K562 (cell line): ENCODE measurements at regions not wholly inside any gene's neighbourhood (a gene's known extent, or its start where the extent isn't known, plus 50 kb on each side); places are given as distances from the start of the nearest gene placed in this dataset.

Experiments used
- ATAC-seq: fragments of 200-7000 bp; cut with Tn5 transposase; 3 replicates; pipeline ENCODE4 v1.9.1; 2020; ENCODE audit warnings: moderate library complexity
- BruUV-seq: library from RNA; stranded (reverse); fragments of 400-500 nt; replicated peaks from 2 replicates; lab custom pipeline; 2021; lab: Mats Ljungman, UMichigan
- CTCF ChIA-PET: fragments of 300-600 bp; formaldehyde crosslinking; extraction: SDS; loops from one replicate; lab custom pipeline; 2021; ENCODE audit warnings: low intra/inter-chr PET ratio; lab: Yijun Ruan, JAX
- POLR2A ChIA-PET: fragments of 300-600, 350-650 bp; sonication (Branson Sonifier 250); formaldehyde crosslinking; extraction: SDS; loops from one replicate; lab custom pipeline; 2021; ENCODE audit warnings: antibody characterized with exemption, inconsistent platforms; lab: Yijun Ruan, JAX
- DNase-seq, 4 experiments: peaks; one replicate each; pipeline versions ENCODE4 v3.0.0 to v3.0.0-alpha.2; 2011 to 2018; ENCODE audit warnings: low spot score in 3 of 4, mixed read lengths in 3 of 4; ENCODE audit errors: extremely low read depth in 1 of 4
- FAIRE-seq: peaks from 2 replicates; lab custom pipeline; 2011; peaks lifted over from hg19 to GRCh38; lab: Jason Lieb, UNC
- H2AFZ ChIP-seq: 2 replicates; pipeline ENCODE4 v1.6.0; 2011; ENCODE audit warnings: low read depth, low read length, control low read depth, inconsistent platforms
- H3K27ac ChIP-seq: fragments of 200-600 bp; 3 replicates; pipeline ENCODE4 v1.8.0; 2011; ENCODE audit warnings: low read depth, mild to moderate bottlenecking, control low read depth, inconsistent platforms, low read length, moderate library complexity, mixed read lengths; ENCODE audit errors: extremely low read depth
- H3K27me3 ChIP-seq, 2 experiments: fragments of 300-600 bp in 1 of 2; 2 replicates in 1 of 2; 3 replicates in 1 of 2; pipeline versions ENCODE4 v1.6.0 to v1.8.0; 2011; ENCODE audit warnings: inconsistent platforms in 2 of 2, low read length in 2 of 2, mild to moderate bottlenecking in 1 of 2, mixed read lengths in 1 of 2, moderate library complexity in 1 of 2; ENCODE audit not compliant: control insufficient read depth in 2 of 2, insufficient read depth in 2 of 2
- H3K36me3 ChIP-seq: fragments of 300-600 bp; 3 replicates; pipeline ENCODE4 v1.8.0; 2011; ENCODE audit warnings: mild to moderate bottlenecking, low read length, inconsistent platforms; ENCODE audit not compliant: control insufficient read depth, insufficient read depth
- H3K4me1 ChIP-seq, 2 experiments: fragments of 200-600 bp in 1 of 2; replicated peaks in 1 of 2; 2 replicates in 1 of 2; 3 replicates in 1 of 2; pipeline versions ENCODE4 v1.5.1 to v1.8.0; 2011; ENCODE audit warnings: inconsistent platforms in 2 of 2, low read length in 2 of 2, mild to moderate bottlenecking in 1 of 2, mixed read lengths in 1 of 2, moderate library complexity in 1 of 2; ENCODE audit not compliant: control insufficient read depth in 2 of 2, insufficient read depth in 2 of 2
- H3K4me2 ChIP-seq: 2 replicates; pipeline ENCODE4 v1.6.1; 2011; ENCODE audit warnings: low read length, control low read depth, inconsistent platforms, mixed read lengths; ENCODE audit not compliant: insufficient read depth
- H3K4me3 ChIP-seq: fragments of 200-600 bp; sonication (generic), shearing (Covaris generic); 2 replicates; pipeline ENCODE4 v1.5.1; 2016; ENCODE audit warnings: control low read depth, inconsistent platforms
- H3K79me2 ChIP-seq: fragments of 200-600 bp; 3 replicates; pipeline ENCODE4 v1.8.0; 2011; ENCODE audit warnings: low read length, inconsistent platforms; ENCODE audit not compliant: control insufficient read depth, insufficient read depth
- H3K9ac ChIP-seq, 2 experiments: 2 replicates each; pipeline versions ENCODE4 v1.6.0 to v1.6.1; 2011; ENCODE audit warnings: low read depth in 2 of 2, low read length in 2 of 2, control low read depth in 1 of 2, inconsistent platforms in 1 of 2, mild to moderate bottlenecking in 1 of 2, mixed read lengths in 1 of 2; ENCODE audit not compliant: insufficient read depth in 1 of 2
- H3K9me1 ChIP-seq: one replicate; pipeline ENCODE4 v1.6.0; 2011; ENCODE audit warnings: inconsistent platforms, mild to moderate bottlenecking, low read length, moderate library complexity; ENCODE audit not compliant: control insufficient read depth, insufficient read depth
- H3K9me3 ChIP-seq: replicated peaks from 2 replicates; pipeline ENCODE4 v1.5.1; 2011; ENCODE audit warnings: low read depth, low read length, inconsistent platforms; ENCODE audit not compliant: control insufficient read depth, insufficient read depth
- H4K20me1 ChIP-seq: replicated peaks from 2 replicates; pipeline ENCODE4 v1.6.1; 2011; ENCODE audit warnings: low read length, inconsistent platforms, mixed read lengths; ENCODE audit not compliant: control insufficient read depth, insufficient read depth
- CTCF ChIP-seq, 3 experiments: IDR thresholded peaks in 2 of 3; conservative IDR thresholded peaks in 1 of 3; 2 replicates each; pipeline ENCODE4 v1.5.1; 2011 to 2012; ENCODE audit warnings: low read length in 3 of 3, mild to moderate bottlenecking in 3 of 3, control low read depth in 2 of 3, improper control_type of control experiment in 1 of 3, inconsistent platforms in 1 of 3, low read depth in 1 of 3, mixed read lengths in 1 of 3, moderate library complexity in 1 of 3; ENCODE audit not compliant: insufficient read depth in 2 of 3
- FOXA3 ChIP-seq, 2 experiments: fragments of 450-650 bp in 1 of 2; sonication (generic) in 1 of 2; formaldehyde crosslinking; IDR thresholded peaks in 1 of 2; conservative IDR thresholded peaks in 1 of 2; 2 replicates each; pipeline versions ENCODE4 v1.4.0 to v1.8.0; 2020 to 2022; ENCODE audit warnings: mild to moderate bottlenecking in 2 of 2, missing genetic modification reagents in 1 of 2
- GABPA ChIP-seq: fragments of 200-800 bp; sonication (Bioruptor generic); conservative IDR thresholded peaks from 2 replicates; pipeline ENCODE4 v1.6.1; 2016; ENCODE audit warnings: low read depth, missing genetic modification characterization, missing compliant biosample characterization
- GABPB1 ChIP-seq: sonication (generic); formaldehyde crosslinking; IDR thresholded peaks from 2 replicates; pipeline ENCODE4 v1.8.0; 2022; ENCODE audit warnings: mild to moderate bottlenecking, missing genetic modification reagents
- L3MBTL2 ChIP-seq: fragments of 450-650 bp; IDR thresholded peaks from 2 replicates; pipeline ENCODE4 v1.6.1; 2016; ENCODE audit warnings: mild to moderate bottlenecking, moderate library complexity
- NR3C1 ChIP-seq: sonication (generic); formaldehyde crosslinking; IDR thresholded peaks from 2 replicates; pipeline ENCODE4 v1.8.1; 2022; ENCODE audit warnings: missing genetic modification reagents
- NR4A1 ChIP-seq, 2 experiments: fragments of 250-450 bp in 1 of 2; fragments of 450-650 bp in 1 of 2; sonication (Bioruptor Pico) in 1 of 2; IDR thresholded peaks; 2 replicates each; pipeline versions ENCODE4 v1.4.0 to v1.6.1; 2016 to 2020; ENCODE audit warnings: mild to moderate bottlenecking in 2 of 2, missing compliant biosample characterization in 1 of 2, missing genetic modification characterization in 1 of 2, moderate library complexity in 1 of 2
- RFX1 ChIP-seq: fragments of 450-650 bp; IDR thresholded peaks from 2 replicates; pipeline ENCODE4 v1.6.1; 2016; ENCODE audit warnings: mild to moderate bottlenecking, moderate library complexity
- SAFB ChIP-seq: fragments of 200-400 bp; formaldehyde crosslinking; IDR thresholded peaks from 2 replicates; pipeline ENCODE4 v1.6.1; 2017; ENCODE audit warnings: low read depth, low read length, borderline replicate concordance
- TOE1 ChIP-seq, 2 experiments: fragments of 450-650 bp in 1 of 2; sonication (generic) in 1 of 2; formaldehyde crosslinking in 1 of 2; IDR thresholded peaks; 2 replicates each; pipeline versions ENCODE4 v1.7.1 to v1.8.0; 2016 to 2022; ENCODE audit warnings: borderline replicate concordance in 2 of 2, mild to moderate bottlenecking in 2 of 2, antibody characterized with exemption in 1 of 2, inconsistent platforms in 1 of 2, low read depth in 1 of 2, missing genetic modification reagents in 1 of 2, moderate library complexity in 1 of 2
- ZNF57 ChIP-seq: fragments of 450-650 bp; formaldehyde crosslinking; IDR thresholded peaks from 2 replicates; pipeline ENCODE4 v1.4.0; 2020; ENCODE audit warnings: mild to moderate bottlenecking, moderate library complexity
- ZSCAN29 ChIP-seq: fragments of 450-650 bp; IDR thresholded peaks from 2 replicates; pipeline ENCODE4 v1.6.1; 2017
- WGBS: fragments of 100-300 bp; shearing (Covaris generic); methylation state at CpG from one replicate; pipeline ENCODE4 v1.1.6; 2016; ENCODE audit warnings: low coverage, mixed read lengths; ENCODE audit not compliant: insufficient coverage; ENCODE audit errors: missing lambda C conversion rate; 5-methylcytosine and 5-hydroxymethylcytosine counted together
- in situ Hi-C: fragments of 300-500 bp; cut with MboI; formaldehyde crosslinking; loops from 4 replicates; pipeline ENCODE4 v1.15.0; 2018; ENCODE audit warnings: inconsistent platforms, mixed read lengths
- intact Hi-C: fragments of 100-400 bp; cut with micrococcal nuclease; formaldehyde crosslinking; loops from 2 replicates; pipeline ENCODE4 v1.14.2; 2022
- TF ChIP-seq, protein P1 (sequence below): IDR thresholded peaks from 2 replicates; pipeline ENCODE4 v1.6.1; 2011; ENCODE audit warnings: borderline replicate concordance, low read depth, mild to moderate bottlenecking, moderate library complexity, low read length; ENCODE audit not compliant: insufficient read depth, poor library complexity, severe bottlenecking
- TF ChIP-seq, protein P2 (sequence below): fragments of 450-650 bp; IDR thresholded peaks from 2 replicates; pipeline ENCODE4 v1.6.1; 2016; ENCODE audit warnings: missing biosample characterization, missing genetic modification characterization

GRCh38 chr3:45321607-45322391 lies 66.6 kb upstream of the LARS2 start:
- FAIRE-seq (no peak), ATAC-seq (peak; percentile 78), DNase-seq (no peak)
- Histone ChIP-seq H3K27ac (no peak overlapping the region), H3K79me2 (no peaks in the 10 kb centered on the region), H3K9me3 (no peaks in the 10 kb centered on the region), H3K4me3 (no peak overlapping the region), H4K20me1 (no peaks in the 10 kb centered on the region), H3K27me3 (peaks cover 34 to 47% of the 10 kb centered on the region in 2 experiments), H3K9ac (no peak overlapping the region), H3K4me2 (no peak overlapping the region), H3K36me3 (no peaks in the 10 kb centered on the region), H2AFZ (no peak overlapping the region), H3K4me1 (no peaks in the 10 kb centered on the region), H3K9me1 (no peaks in the 10 kb centered on the region)
- ChIA-PET CTCF (no interaction called here), POLR2A (interaction anchor here (1.0 to 1.2 kb wide), 3 partner anchors 9 to 65 kb away, joined by 3 to 5 read pairs (median 3); no protein-coding TSS in a partner anchor)
- BruUV-seq = no TSS peak
- in situ Hi-C loops (no loop called here), intact Hi-C loops (no loop called here)
- WGBS = 9% methylated on average over 11 of the region's 11 CpGs
- TF ChIP-seq CTCF (IDR thresholded peaks at IDR 0.05 in 2 of 3, conservative IDR thresholded peaks at IDR 0.05 in 1 of 3; ENCODE audit: insufficient read depth in 2 of 3, low read depth in 1 of 3, low read length in 3 of 3) (peak; percentile 22 to 36 (median 34); a peak in 3 of 6 replicates), GABPB1 (CRISPR knock-in tag) (no peak), SAFB (no peak), GABPA (tag) (no peak), ZNF57 (CRISPR knock-in tag) (no peak), NR4A1 (CRISPR knock-in tag; IDR thresholded peaks at IDR 0.05) (no peak), NR4A1 (tag; IDR thresholded peaks at IDR 0.05) (no peak), TOE1 (IDR thresholded peaks at IDR 0.05; ENCODE audit: borderline replicate concordance) (no peak), TOE1 (CRISPR knock-in tag; IDR thresholded peaks at IDR 0.05; ENCODE audit: borderline replicate concordance, low read depth) (no peak), L3MBTL2 (no peak), RFX1 (peak; percentile 48; the same call in 1 of the 2 replicates), FOXA3 (CRISPR knock-in tag; conservative IDR thresholded peaks at IDR 0.05 in 1 of 2, IDR thresholded peaks at IDR 0.05 in 1 of 2) (no peak), ZSCAN29 (no peak), NR3C1 (CRISPR knock-in tag) (no peak)
- TF ChIP-seq, protein P1, sequence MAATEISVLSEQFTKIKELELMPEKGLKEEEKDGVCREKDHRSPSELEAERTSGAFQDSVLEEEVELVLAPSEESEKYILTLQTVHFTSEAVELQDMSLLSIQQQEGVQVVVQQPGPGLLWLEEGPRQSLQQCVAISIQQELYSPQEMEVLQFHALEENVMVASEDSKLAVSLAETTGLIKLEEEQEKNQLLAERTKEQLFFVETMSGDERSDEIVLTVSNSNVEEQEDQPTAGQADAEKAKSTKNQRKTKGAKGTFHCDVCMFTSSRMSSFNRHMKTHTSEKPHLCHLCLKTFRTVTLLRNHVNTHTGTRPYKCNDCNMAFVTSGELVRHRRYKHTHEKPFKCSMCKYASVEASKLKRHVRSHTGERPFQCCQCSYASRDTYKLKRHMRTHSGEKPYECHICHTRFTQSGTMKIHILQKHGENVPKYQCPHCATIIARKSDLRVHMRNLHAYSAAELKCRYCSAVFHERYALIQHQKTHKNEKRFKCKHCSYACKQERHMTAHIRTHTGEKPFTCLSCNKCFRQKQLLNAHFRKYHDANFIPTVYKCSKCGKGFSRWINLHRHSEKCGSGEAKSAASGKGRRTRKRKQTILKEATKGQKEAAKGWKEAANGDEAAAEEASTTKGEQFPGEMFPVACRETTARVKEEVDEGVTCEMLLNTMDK = peak; percentile 32
- TF ChIP-seq, protein P2, sequence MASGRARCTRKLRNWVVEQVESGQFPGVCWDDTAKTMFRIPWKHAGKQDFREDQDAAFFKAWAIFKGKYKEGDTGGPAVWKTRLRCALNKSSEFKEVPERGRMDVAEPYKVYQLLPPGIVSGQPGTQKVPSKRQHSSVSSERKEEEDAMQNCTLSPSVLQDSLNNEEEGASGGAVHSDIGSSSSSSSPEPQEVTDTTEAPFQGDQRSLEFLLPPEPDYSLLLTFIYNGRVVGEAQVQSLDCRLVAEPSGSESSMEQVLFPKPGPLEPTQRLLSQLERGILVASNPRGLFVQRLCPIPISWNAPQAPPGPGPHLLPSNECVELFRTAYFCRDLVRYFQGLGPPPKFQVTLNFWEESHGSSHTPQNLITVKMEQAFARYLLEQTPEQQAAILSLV (tag) = no peak
